Smooth muscle cell (in vitro differentiated cells): ENCODE measurements at regions not wholly inside any gene's neighbourhood (a gene's known extent, or its start where the extent isn't known, plus 50 kb on each side); places are given as distances from the start of the nearest gene placed in this dataset.

ENCODE experiments used
- DNase-seq: peaks from one replicate; lab custom pipeline; 2025; ENCODE audit not compliant: unreplicated experiment; lab: John Stamatoyannopoulos, UW
- H2AFZ ChIP-seq: fragments of 200-600 bp; sonication (generic); 2 replicates; pipeline ENCODE4 v1.6.0; 2016; ENCODE audit warnings: antibody characterized with exemption, low read depth, mild to moderate bottlenecking
- H3F3A ChIP-seq: fragments of 200-600 bp; sonication (generic); 2 replicates; pipeline ENCODE4 v1.6.0; 2017; ENCODE audit warnings: antibody characterized with exemption, low read depth
- H3K27ac ChIP-seq: fragments of 200-600 bp; sonication (generic); 2 replicates; pipeline ENCODE4 v1.5.1; 2016; ENCODE audit warnings: low read depth, mild to moderate bottlenecking
- H3K27me3 ChIP-seq: fragments of 200-600 bp; sonication (generic); 2 replicates; pipeline ENCODE4 v1.6.1; 2016; ENCODE audit warnings: low read depth, mild to moderate bottlenecking
- H3K36me3 ChIP-seq: fragments of 200-600 bp; sonication (generic); 2 replicates; pipeline ENCODE4 v1.5.1; 2016; ENCODE audit warnings: low read depth
- H3K4me1 ChIP-seq: fragments of 200-600 bp; sonication (generic); 2 replicates; pipeline ENCODE4 v1.5.1; 2016; ENCODE audit warnings: low read depth
- H3K4me2 ChIP-seq: fragments of 200-600 bp; sonication (generic); 2 replicates; pipeline ENCODE4 v1.6.0; 2016; ENCODE audit warnings: mild to moderate bottlenecking
- H3K4me3 ChIP-seq: fragments of 200-600 bp; sonication (generic); 2 replicates; pipeline ENCODE4 v1.5.1; 2016; ENCODE audit warnings: mild to moderate bottlenecking
- H3K79me2 ChIP-seq: fragments of 200-600 bp; sonication (generic); 2 replicates; pipeline ENCODE4 v1.6.0; 2016; ENCODE audit warnings: low read depth, mild to moderate bottlenecking
- H3K9ac ChIP-seq: fragments of 200-600 bp; sonication (generic); 2 replicates; pipeline ENCODE4 v1.6.0; 2016; ENCODE audit warnings: low read depth
- H3K9me3 ChIP-seq: fragments of 200-600 bp; sonication (generic); replicated peaks from 2 replicates; pipeline ENCODE4 v1.5.1; 2016; ENCODE audit warnings: low read depth
- H4K20me1 ChIP-seq: fragments of 200-600 bp; sonication (generic); 2 replicates; pipeline ENCODE4 v1.6.0; 2016; ENCODE audit warnings: low read depth
- CTCF ChIP-seq: fragments of 200-600 bp; sonication (generic); IDR thresholded peaks from 2 replicates; pipeline ENCODE4 v1.5.1; 2017; ENCODE audit warnings: borderline replicate concordance, mild to moderate bottlenecking, antibody characterized with exemption; ENCODE audit not compliant: insufficient read depth, poor library complexity, severe bottlenecking
- WGBS: methylation state at CpG from one replicate; pipeline ENCODE4 v1.1.7; 2016; ENCODE audit warnings: low lambda C conversion rate; 5-methylcytosine and 5-hydroxymethylcytosine counted together

- Histone ChIP-seq H3K27me3 (no peaks in the 10 kb centered on the region), H3K9me3 (no peaks in the 10 kb centered on the region), H3K27ac (no peak overlapping the region), H4K20me1 (no peaks in the 10 kb centered on the region), H3K4me1 (no peaks in the 10 kb centered on the region), H2AFZ (no peak overlapping the region), H3K36me3 (no peaks in the 10 kb centered on the region), H3F3A (no peaks in the 10 kb centered on the region), H3K4me2 (no peak overlapping the region), H3K9ac (no peak overlapping the region), H3K4me3 (no peak overlapping the region), H3K79me2 (no peaks in the 10 kb centered on the region)
- TF ChIP-seq CTCF: no peak
- WGBS: 100% methylated on average over 2 of the region's 2 CpGs
- no peak for DNase-seq
These were observed 164.8 kb downstream of the C7orf25 start for GRCh38 chr7:42747044-42747443.

- Histone ChIP-seq H3K9ac (no peak overlapping the region), H3K27me3 (no peaks in the 10 kb centered on the region), H3K4me1 (no peaks in the 10 kb centered on the region), H3K9me3 (no peaks in the 10 kb centered on the region), H3K36me3 (no peaks in the 10 kb centered on the region), H4K20me1 (no peaks in the 10 kb centered on the region), H2AFZ (no peak overlapping the region), H3K27ac (no peak overlapping the region), H3K4me2 (no peak overlapping the region), H3F3A (no peaks in the 10 kb centered on the region), H3K79me2 (no peaks in the 10 kb centered on the region), H3K4me3 (no peak overlapping the region)
- WGBS: 45% methylated on average over 2 of the region's 2 CpGs
- no peak for DNase-seq
- no peak for TF ChIP-seq CTCF
These were observed 165.7 kb downstream of the C7orf25 start for GRCh38 chr7:42746214-42746613.

- no peaks in the 10 kb centered on the region for H3K36me3 ChIP-seq
- 38% methylated on average over 3 of the region's 3 CpGs for WGBS
- no peaks in the 10 kb centered on the region for H3K4me1 ChIP-seq
- H3K27me3 ChIP-seq: no peaks in the 10 kb centered on the region
- no peak overlapping the region for H3K27ac ChIP-seq
- DNase-seq: no peak
- H3K9ac ChIP-seq: no peak overlapping the region
- H3K79me2 ChIP-seq: no peaks in the 10 kb centered on the region
- H2AFZ ChIP-seq: no peak overlapping the region
- no peak overlapping the region for H3K4me2 ChIP-seq
- H3F3A ChIP-seq: no peaks in the 10 kb centered on the region
- no peaks in the 10 kb centered on the region for H4K20me1 ChIP-seq
- H3K4me3 ChIP-seq: no peak overlapping the region
- peak; percentile 40 for TF ChIP-seq CTCF
- H3K9me3 ChIP-seq: no peaks in the 10 kb centered on the region
These were observed 166.4 kb downstream of the C7orf25 start for GRCh38 chr7:42745357-42746059.

GRCh38 chr7:42744746-42745145 lies 167.1 kb downstream of the C7orf25 start:
- Histone ChIP-seq H3K9me3 (no peaks in the 10 kb centered on the region), H3K27ac (no peak overlapping the region), H3K79me2 (no peaks in the 10 kb centered on the region), H3K4me3 (no peak overlapping the region), H3K4me1 (no peaks in the 10 kb centered on the region), H4K20me1 (no peaks in the 10 kb centered on the region), H2AFZ (no peak overlapping the region), H3K36me3 (no peaks in the 10 kb centered on the region), H3K27me3 (no peaks in the 10 kb centered on the region), H3K4me2 (no peak overlapping the region), H3F3A (no peaks in the 10 kb centered on the region), H3K9ac (no peak overlapping the region)
- no peak for DNase-seq
- TF ChIP-seq CTCF: no peak
- WGBS: 94% methylated on average over 3 of the region's 3 CpGs
